ENCODE measurements at regions not wholly inside any gene's neighbourhood (a gene's known extent, or its start where the extent isn't known, plus 50 kb on each side); places are given as distances from the start of the nearest gene placed in this dataset.

DNA sequence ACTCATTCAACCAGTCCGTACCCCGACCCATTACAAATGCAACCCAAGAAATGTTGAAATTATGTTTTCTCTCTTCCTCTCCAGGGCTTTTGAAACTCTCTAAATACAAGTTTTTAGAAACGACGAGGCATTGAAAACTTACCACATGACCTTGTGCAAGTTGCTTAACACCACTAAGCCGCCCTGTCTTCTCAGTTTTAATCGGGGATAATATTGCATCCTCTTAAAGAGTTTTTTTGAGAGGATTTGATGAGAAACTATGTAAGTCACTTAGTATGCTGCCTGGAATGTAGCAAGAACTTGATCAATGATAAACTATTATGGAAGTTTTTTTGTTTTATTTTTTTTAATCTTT, 149.0 kb upstream of the FAM20A start:
- TF ChIP-seq, protein P1, sequence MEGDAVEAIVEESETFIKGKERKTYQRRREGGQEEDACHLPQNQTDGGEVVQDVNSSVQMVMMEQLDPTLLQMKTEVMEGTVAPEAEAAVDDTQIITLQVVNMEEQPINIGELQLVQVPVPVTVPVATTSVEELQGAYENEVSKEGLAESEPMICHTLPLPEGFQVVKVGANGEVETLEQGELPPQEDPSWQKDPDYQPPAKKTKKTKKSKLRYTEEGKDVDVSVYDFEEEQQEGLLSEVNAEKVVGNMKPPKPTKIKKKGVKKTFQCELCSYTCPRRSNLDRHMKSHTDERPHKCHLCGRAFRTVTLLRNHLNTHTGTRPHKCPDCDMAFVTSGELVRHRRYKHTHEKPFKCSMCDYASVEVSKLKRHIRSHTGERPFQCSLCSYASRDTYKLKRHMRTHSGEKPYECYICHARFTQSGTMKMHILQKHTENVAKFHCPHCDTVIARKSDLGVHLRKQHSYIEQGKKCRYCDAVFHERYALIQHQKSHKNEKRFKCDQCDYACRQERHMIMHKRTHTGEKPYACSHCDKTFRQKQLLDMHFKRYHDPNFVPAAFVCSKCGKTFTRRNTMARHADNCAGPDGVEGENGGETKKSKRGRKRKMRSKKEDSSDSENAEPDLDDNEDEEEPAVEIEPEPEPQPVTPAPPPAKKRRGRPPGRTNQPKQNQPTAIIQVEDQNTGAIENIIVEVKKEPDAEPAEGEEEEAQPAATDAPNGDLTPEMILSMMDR (IDR thresholded peaks at IDR 0.05), result no peak
- TF ChIP-seq POLR2A (IDR thresholded peaks at IDR 0.05) (no peak), POLR2AphosphoS5 (IDR thresholded peaks at IDR 0.05) (no peak), EP300 (IDR thresholded peaks at IDR 0.05) (no peak)
